T-helper 17 cell (primary cell): ENCODE measurements at regions not wholly inside any gene's neighbourhood (a gene's known extent, or its start where the extent isn't known, plus 50 kb on each side); places are given as distances from the start of the nearest gene placed in this dataset.

Experiments
- ATAC-seq: fragments of 150-1000 bp; cut with Tn5 transposase; 2 replicates; pipeline ENCODE4 v1.10.0; 2021; ENCODE audit warnings: mild to moderate bottlenecking, moderate library complexity
- DNase-seq, 3 donors: peaks; one replicate each; pipeline versions ENCODE4 v3.0.0 to v3.0.0-alpha.2; 2020 to 2021
- H3K9me3 ChIP-seq: one replicate; pipeline ENCODE4 v1.7.0; 2013; ENCODE audit warnings: low read length, mild to moderate bottlenecking; ENCODE audit not compliant: control insufficient read depth, poor library complexity, severe bottlenecking
- H3K27ac Mint-ChIP-seq: one replicate; pipeline ENCODE4 v1.8.0; 2022; ENCODE audit warnings: mild to moderate bottlenecking, moderate library complexity, mixed read lengths
- H3K27me3 Mint-ChIP-seq: one replicate; pipeline ENCODE4 v1.8.0; 2022; ENCODE audit warnings: mixed read lengths
- H3K36me3 Mint-ChIP-seq: one replicate; pipeline ENCODE4 v1.8.0; 2022; ENCODE audit warnings: low read depth, mixed read lengths
- H3K4me1 Mint-ChIP-seq: one replicate; pipeline ENCODE4 v1.8.0; 2022; ENCODE audit warnings: mild to moderate bottlenecking, mixed read lengths
- H3K4me3 Mint-ChIP-seq: one replicate; pipeline ENCODE4 v1.8.0; 2022; ENCODE audit warnings: mild to moderate bottlenecking, moderate library complexity, mixed read lengths

DNA sequence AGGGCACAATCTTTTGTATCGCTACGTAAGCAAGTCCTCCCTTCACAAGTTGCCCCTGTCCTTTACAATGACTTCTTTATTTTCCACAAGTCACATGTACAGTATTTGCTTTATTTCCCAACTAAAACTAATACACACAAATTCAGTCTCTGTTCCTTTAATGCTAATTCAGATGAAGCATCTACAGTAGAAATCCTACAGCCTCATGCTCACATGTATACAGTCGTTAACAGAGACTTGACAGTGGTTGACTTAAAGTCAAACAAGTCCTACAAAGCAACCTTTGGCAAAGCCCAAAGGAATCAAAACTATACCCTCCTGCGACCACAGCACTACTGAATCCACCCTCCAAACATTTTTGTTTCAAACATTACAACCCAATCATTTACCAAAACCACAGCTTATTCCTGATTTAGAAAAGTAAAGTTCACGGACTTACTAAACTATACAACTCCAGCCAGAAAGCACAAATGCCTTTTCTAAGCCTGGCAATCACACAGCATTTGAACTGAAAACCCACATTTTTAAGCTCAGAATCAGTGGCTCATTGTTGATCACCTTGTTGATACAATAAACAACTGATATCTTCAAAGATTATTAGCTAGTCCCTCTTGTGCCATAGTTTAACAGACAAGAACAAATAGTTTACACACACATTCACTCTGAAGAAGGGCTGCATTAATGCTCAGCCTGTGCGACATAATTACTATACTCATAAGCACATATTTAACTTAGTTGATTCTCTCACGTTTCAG, 70.9 kb upstream of the NHSL1 start:
- Mint-ChIP-seq H3K27me3 (peaks cover 3% of the 10 kb centered on the region), H3K36me3 (no peaks in the 10 kb centered on the region), H3K27ac (no peak overlapping the region), H3K4me1 (peaks cover 2% of the 10 kb centered on the region), H3K4me3 (no peak overlapping the region)
- DNase-seq (no peak), ATAC-seq (no peak)
- H3K9me3 ChIP-seq = no peaks in the 10 kb centered on the region

DNA sequence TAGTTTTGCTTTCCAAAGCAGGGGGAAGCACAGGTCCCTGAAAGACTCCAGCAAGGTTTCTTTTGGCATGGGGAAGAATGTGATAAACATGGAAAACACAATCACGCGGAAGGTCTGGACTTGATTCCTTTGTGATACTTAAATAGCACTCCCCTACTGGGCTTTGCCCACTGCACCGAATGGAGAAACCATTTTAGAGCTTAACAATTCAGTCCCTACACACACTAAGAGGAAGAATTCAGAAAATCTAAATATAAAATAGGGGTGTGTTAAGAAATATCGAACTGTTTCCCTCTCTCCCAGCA, 71.4 kb upstream of the NHSL1 start:
- H3K27ac Mint-ChIP-seq = no peak overlapping the region
- no peaks in the 10 kb centered on the region for H3K36me3 Mint-ChIP-seq

DNA sequence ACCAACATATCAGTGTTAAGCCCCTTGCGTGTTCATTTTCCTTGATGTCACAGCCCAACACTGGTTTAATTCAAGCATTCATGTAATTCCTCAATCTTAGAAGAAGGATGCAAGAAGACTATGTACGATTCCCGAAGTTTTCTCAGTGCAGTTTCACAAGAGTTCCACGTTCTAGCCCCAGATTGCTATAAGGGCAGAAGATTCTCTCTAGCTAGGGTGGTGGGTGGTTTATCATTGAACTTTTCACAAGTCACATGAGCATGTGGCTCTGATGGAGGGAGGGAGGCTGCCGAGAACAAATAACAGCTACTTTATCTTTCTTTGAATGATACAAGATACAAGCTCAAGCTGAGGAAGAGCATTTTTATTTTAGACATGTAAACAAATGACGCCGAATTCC, 71.9 kb upstream of the NHSL1 start:
- no peak for ATAC-seq
- no peak overlapping the region for H3K27ac Mint-ChIP-seq
- H3K4me3 Mint-ChIP-seq = no peak overlapping the region
- H3K9me3 ChIP-seq = no peaks in the 10 kb centered on the region
- peaks cover under 1% of the 10 kb centered on the region for H3K27me3 Mint-ChIP-seq
- H3K36me3 Mint-ChIP-seq = no peaks in the 10 kb centered on the region
- DNase-seq = no peak
- H3K4me1 Mint-ChIP-seq = peaks cover 2% of the 10 kb centered on the region

More for the DNA sequence above, 71.4 kb upstream of the NHSL1 start:
- H3K4me1 Mint-ChIP-seq = peaks cover 2% of the 10 kb centered on the region
- H3K27me3 Mint-ChIP-seq = no peaks in the 10 kb centered on the region
- H3K9me3 ChIP-seq = no peaks in the 10 kb centered on the region
- no peak for ATAC-seq
- no peak overlapping the region for H3K4me3 Mint-ChIP-seq
- no peak for DNase-seq

DNA sequence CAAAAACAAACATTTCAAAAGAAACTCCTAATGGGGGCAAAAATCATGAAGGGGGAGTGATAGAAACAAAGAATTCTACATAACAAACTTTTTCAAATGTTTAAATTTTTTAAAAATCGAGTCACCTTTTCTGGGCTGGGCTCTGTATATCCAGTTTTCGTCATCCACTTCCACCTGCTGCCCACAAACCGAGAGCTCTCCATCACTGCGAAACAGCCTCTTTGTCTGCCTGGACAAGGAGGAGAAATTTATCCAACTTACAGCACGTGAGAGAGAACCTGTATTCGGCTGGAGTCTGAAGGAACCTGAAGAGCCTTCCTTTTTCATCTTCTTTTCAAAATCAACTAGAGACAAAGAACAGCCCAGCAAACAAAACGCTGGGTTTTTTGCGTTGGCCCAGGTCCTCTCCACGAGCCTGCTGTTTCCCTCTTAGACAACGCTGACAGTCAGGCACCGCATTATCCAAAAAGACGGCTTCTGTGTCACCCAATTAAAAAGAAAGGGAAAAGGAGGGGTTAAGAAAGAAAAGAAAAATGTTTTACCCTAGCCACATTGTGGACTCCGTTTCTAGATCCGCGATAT, 72.4 kb upstream of the NHSL1 start:
- DNase-seq (no peak), ATAC-seq (no peak)
- Mint-ChIP-seq H3K36me3 (no peaks in the 10 kb centered on the region), H3K27ac (no peak overlapping the region), H3K27me3 (peaks cover 6% of the 10 kb centered on the region), H3K4me3 (no peak overlapping the region), H3K4me1 (peaks cover 2% of the 10 kb centered on the region)
- no peaks in the 10 kb centered on the region for H3K9me3 ChIP-seq

DNA sequence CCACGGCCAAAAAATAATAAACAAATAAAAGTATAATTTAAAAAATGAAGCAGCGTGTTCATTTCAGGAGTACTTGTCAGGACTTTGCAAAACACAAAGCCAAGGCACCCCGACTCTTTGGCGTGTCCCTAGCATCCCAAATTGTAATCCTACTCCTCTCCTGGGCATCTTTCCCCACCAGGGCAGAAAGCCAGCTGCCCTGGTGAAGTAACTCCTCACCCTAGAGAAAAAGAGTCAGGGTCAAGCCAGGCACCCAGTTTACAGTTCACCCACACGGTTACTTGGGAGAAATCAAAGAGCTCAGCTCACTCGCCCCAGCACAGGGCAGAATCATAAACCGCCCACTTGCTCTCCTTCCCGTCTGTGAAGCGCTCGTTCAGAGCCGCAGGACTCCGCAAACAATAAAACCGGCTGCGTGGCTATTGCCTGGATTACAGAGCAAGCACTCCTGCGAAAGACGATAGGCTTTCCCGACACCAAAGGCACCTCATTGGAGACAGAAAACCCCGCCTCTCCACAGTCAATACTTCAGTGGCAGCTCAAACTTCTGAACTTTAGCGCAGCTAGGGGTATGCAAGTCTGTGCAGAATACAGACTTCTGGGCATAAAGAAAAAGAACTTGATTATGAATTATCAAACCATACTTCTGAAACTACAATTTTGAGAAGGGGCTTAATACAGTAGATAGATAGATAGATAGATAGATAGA, 73.0 kb upstream of the NHSL1 start:
- H3K27me3 Mint-ChIP-seq = peaks cover 6% of the 10 kb centered on the region
- H3K9me3 ChIP-seq = no peaks in the 10 kb centered on the region
- H3K4me3 Mint-ChIP-seq = peak overlapping the region; percentile 66
- DNase-seq = no peak
- H3K36me3 Mint-ChIP-seq = no peaks in the 10 kb centered on the region
- H3K27ac Mint-ChIP-seq = no peak overlapping the region
- ATAC-seq = peak; percentile 33
- peaks cover 2% of the 10 kb centered on the region for H3K4me1 Mint-ChIP-seq

DNA sequence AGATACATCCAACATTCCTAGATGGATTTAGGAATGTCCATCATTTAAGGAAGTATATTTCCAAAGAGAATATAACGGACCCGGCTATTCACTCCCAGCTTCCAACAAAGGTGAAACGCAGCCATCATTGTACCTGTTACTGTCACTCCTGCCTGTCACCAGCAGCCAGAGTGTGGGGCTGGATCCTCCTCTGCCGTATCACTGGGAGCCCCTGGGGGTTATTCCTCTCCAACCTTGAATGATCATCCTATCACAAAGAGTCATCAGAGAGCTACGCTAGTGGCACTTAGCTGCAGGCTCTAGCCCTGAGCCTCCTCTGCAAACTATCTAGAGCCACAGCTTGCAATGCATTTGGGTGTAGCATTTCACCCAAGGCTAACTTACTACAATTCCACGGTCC, 73.6 kb upstream of the NHSL1 start:
- H3K4me1 Mint-ChIP-seq = peaks cover 2% of the 10 kb centered on the region
- no peaks in the 10 kb centered on the region for H3K9me3 ChIP-seq
- H3K4me3 Mint-ChIP-seq = no peak overlapping the region
- DNase-seq (no peak), ATAC-seq (no peak)
- H3K36me3 Mint-ChIP-seq = no peaks in the 10 kb centered on the region
- peaks cover 6% of the 10 kb centered on the region for H3K27me3 Mint-ChIP-seq
- H3K27ac Mint-ChIP-seq = no peak overlapping the region

DNA sequence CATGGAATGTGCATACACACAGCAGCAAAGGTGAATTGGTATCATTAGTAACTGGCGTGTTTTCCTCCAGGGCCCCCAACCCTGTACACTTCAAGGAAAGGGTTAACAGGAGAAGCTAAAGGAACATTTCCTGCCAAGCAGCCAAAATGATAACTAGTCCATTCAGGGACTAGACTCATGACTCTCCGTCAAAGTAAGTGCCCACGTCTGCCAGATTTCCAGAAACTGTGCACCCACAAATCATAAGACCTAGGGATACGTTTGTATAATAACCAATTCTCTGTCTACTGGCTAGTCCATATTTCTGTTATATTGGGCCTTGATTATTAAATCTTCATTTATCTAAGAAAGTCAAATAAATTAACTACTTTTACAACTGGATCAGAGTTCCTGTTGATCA, 76.0 kb upstream of the NHSL1 start:
- no peaks in the 10 kb centered on the region for H3K9me3 ChIP-seq
- no peak overlapping the region for H3K27ac Mint-ChIP-seq
- ATAC-seq (no peak), DNase-seq (no peak)
- peaks cover 6% of the 10 kb centered on the region for H3K27me3 Mint-ChIP-seq
- no peak overlapping the region for H3K4me3 Mint-ChIP-seq
- H3K36me3 Mint-ChIP-seq = no peaks in the 10 kb centered on the region
- H3K4me1 Mint-ChIP-seq = no peaks in the 10 kb centered on the region

DNA sequence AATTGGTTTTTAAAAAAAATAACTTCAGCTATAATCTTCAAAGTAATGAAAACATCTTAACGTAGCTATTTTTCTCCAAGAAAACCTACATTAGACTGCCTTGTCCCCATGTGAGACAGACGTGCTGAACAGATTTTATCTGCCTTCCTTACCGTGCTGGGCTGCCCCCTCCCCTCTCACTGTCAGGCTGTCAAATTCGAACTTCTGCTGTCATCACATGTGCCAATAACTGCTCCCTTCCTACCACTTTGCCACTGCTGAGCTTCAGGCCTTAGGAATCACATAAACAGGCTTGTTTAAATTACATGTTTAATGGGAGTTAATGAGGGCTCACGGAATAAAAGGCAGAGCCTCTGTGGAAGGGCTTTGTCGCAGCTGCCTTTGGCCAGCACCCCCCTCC, 77.0 kb upstream of the NHSL1 start:
- Mint-ChIP-seq H3K27me3 (peaks cover 6% of the 10 kb centered on the region), H3K4me3 (no peak overlapping the region), H3K36me3 (peaks cover 2% of the 10 kb centered on the region), H3K4me1 (no peaks in the 10 kb centered on the region), H3K27ac (no peak overlapping the region)
- DNase-seq (no peak), ATAC-seq (no peak)
- no peaks in the 10 kb centered on the region for H3K9me3 ChIP-seq

DNA sequence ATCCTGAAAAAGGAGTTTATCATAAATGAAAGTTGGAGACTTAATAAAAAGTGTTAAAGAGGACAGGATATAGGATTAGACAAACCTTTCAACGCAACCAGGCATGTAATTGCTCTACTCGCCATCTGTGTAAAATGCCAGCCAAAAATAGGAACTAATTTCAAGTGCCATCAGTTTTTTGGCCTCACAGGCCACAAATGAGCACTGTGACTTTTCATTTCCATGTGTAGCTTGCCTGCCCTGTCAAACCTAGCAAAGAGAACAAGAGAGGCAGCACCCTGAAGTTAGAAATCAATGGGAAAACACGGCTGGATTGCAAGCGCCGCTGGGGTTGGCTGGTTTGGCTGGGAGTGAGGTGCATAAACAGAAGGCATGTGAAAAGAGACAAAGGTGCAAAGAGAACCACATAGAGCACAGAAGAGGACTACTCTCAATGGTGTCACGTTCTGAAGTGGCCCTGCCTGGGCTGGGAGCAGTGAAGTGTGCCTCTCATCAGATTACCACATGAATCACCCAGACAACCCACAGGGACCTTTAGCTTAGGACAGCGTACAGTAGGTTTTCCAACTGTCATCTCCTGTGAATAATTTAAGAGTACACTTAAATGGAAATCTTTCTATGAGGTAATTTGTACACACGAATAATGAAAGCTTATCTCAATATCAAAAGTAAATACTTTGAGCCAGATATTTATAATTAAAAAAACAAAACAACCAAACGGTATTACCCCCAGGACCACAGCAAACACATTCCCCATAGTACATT, 78.0 kb upstream of the NHSL1 start:
- Mint-ChIP-seq H3K4me1 (no peaks in the 10 kb centered on the region), H3K36me3 (peaks cover 2% of the 10 kb centered on the region), H3K4me3 (no peak overlapping the region), H3K27ac (no peak overlapping the region), H3K27me3 (peaks cover 6% of the 10 kb centered on the region)
- no peak for DNase-seq
- no peaks in the 10 kb centered on the region for H3K9me3 ChIP-seq
- ATAC-seq = no peak

DNA sequence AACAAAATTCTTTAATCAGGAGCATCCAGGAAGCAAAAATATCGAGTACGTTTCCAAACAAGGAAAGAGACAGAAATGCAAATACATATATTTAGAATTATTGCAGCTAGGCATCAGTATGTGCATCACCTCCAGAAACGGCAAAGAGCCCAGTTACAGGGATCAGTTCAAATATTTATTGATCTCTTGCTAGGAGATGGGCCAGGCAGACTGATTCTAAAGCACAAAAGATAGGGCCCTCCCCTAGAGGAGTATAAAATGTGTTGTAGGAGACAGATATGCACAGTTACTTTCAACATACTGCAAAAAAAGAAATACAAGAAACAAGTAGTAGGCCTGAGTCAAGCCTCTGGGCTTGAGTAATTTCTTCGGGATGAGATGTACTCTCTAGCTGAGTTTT, 80.7 kb upstream of the NHSL1 start:
- ATAC-seq (no peak), DNase-seq (no peak)
- no peaks in the 10 kb centered on the region for H3K4me1 Mint-ChIP-seq
- H3K27me3 Mint-ChIP-seq = peaks cover 12% of the 10 kb centered on the region
- H3K9me3 ChIP-seq = no peaks in the 10 kb centered on the region
- no peak overlapping the region for H3K27ac Mint-ChIP-seq
- no peak overlapping the region for H3K4me3 Mint-ChIP-seq
- peaks cover 2% of the 10 kb centered on the region for H3K36me3 Mint-ChIP-seq

DNA sequence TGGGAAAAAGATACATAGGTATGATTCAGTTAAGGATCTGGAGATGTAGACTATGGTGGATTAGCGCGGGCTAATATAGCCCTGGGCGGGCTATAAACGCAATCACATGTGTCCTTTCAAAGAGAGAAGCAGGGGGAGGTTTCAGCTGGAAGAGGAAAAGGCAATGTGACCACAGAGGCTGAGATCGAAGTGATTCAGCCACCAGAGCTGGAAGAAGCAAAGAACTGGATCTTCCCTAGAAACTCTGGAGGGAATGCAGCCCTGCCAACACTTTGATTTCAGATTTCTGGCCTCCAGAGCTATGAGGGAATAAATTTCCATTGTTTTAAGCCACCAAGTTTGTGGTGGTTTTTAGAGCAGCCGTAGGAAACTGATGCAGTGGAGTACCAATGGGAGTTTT, 81.5 kb upstream of the NHSL1 start:
- ATAC-seq (no peak), DNase-seq (no peak)
- peaks cover 2% of the 10 kb centered on the region for H3K36me3 Mint-ChIP-seq
- no peaks in the 10 kb centered on the region for H3K9me3 ChIP-seq
- no peak overlapping the region for H3K4me3 Mint-ChIP-seq
- H3K27me3 Mint-ChIP-seq = peaks cover 12% of the 10 kb centered on the region
- H3K4me1 Mint-ChIP-seq = no peaks in the 10 kb centered on the region
- H3K27ac Mint-ChIP-seq = no peak overlapping the region

DNA sequence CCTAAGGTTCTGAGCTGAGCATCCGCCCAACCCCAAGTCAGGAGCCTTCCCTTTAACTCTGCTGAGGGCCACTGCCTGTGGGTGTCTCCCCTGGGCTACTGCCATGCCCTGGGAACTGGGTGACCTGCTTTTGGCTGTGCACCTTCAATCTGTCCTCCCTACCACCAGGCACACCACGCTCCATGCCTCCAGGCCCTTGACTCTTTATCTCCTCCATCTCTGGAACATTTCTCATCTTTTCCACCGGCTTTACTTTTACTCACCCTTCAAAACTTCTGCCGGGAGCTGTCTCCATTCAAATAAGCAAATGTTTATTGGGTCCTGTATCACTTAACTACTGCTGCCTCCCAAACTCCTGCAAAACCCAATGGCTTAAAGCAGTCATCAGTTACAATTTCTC, 83.3 kb upstream of the NHSL1 start:
- Mint-ChIP-seq H3K4me1 (no peaks in the 10 kb centered on the region), H3K4me3 (no peak overlapping the region), H3K27ac (no peak overlapping the region), H3K27me3 (peaks cover 7% of the 10 kb centered on the region), H3K36me3 (peaks cover 2% of the 10 kb centered on the region)
- H3K9me3 ChIP-seq = no peaks in the 10 kb centered on the region
- ATAC-seq (no peak), DNase-seq (no peak)

DNA sequence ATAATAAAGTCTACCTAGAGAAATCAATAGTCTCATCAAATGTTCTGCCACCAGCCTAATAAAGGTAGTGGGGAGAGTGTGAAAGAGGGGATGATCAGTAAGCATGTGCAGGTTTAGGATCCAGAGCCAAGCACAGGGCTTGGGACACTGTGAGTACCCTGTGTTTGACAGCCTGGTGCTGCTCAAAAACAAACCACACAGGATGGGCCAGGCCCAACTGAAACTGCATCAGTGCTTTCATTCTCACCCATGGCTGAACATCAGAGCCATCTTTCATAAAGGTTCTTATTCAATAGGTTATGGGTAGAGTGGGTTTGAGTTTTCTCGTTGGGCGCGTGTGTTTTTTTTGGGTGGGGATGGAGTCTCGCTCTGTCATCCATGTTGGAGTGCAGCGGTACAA, 87.3 kb upstream of the NHSL1 start:
- ATAC-seq = no peak
- DNase-seq = no peak
- H3K36me3 Mint-ChIP-seq = no peaks in the 10 kb centered on the region
- no peak overlapping the region for H3K4me3 Mint-ChIP-seq
- H3K27me3 Mint-ChIP-seq = peaks cover 7% of the 10 kb centered on the region
- peaks cover 7% of the 10 kb centered on the region for H3K4me1 Mint-ChIP-seq
- H3K9me3 ChIP-seq = no peaks in the 10 kb centered on the region
- no peak overlapping the region for H3K27ac Mint-ChIP-seq
